Right atrium auricular region (tissue), 2 donors: ENCODE measurements at regions not wholly inside any gene's neighbourhood (a gene's known extent, or its start where the extent isn't known, plus 50 kb on each side); places are given as distances from the start of the nearest gene placed in this dataset.

Source experiments
- DNase-seq: peaks from one replicate; pipeline ENCODE4 v3.0.0-alpha.2; 2019; ENCODE audit warnings: low spot score
- H3K27ac ChIP-seq, 2 donors: fragments of 200-600 bp; sonication (generic); 1 replicate in 1 of 2; 2 replicates in 1 of 2; pipeline ENCODE4 v1.5.1; 2016 to 2019
- H3K27me3 ChIP-seq, 2 donors: fragments of 200-600 bp; sonication (generic); one replicate each; pipeline versions ENCODE4 v1.5.1 to v1.6.0; 2017 to 2019
- H3K36me3 ChIP-seq: fragments of 200-600 bp; sonication (generic); one replicate; pipeline ENCODE4 v1.5.1; 2016
- H3K4me1 ChIP-seq, 2 donors: fragments of 200-600 bp; sonication (generic); one replicate each; pipeline versions ENCODE4 v1.5.1 to v1.6.0; 2017 to 2019
- H3K4me3 ChIP-seq, 2 donors: fragments of 200-600 bp; sonication (generic); 1 replicate in 1 of 2; 2 replicates in 1 of 2; pipeline ENCODE4 v1.5.1; 2017 to 2019; ENCODE audit warnings: mild to moderate bottlenecking in 1 of 2, moderate library complexity in 1 of 2
- H3K9me3 ChIP-seq, 2 donors: fragments of 200-600 bp; sonication (generic); one replicate each; pipeline ENCODE4 v1.5.1; 2019
- TF ChIP-seq, protein P1 (sequence below), 2 donors: fragments of 200-600 bp; sonication (generic); IDR thresholded peaks; one replicate each; pipeline ENCODE4 v1.5.1; 2019; ENCODE audit warnings: antibody characterized with exemption in 2 of 2

GRCh38 chr3:117298273-117298672, 588.7 kb downstream of the TUSC7 start:
- no peaks in the 10 kb centered on the region for H3K36me3 ChIP-seq
- TF ChIP-seq, protein P1, sequence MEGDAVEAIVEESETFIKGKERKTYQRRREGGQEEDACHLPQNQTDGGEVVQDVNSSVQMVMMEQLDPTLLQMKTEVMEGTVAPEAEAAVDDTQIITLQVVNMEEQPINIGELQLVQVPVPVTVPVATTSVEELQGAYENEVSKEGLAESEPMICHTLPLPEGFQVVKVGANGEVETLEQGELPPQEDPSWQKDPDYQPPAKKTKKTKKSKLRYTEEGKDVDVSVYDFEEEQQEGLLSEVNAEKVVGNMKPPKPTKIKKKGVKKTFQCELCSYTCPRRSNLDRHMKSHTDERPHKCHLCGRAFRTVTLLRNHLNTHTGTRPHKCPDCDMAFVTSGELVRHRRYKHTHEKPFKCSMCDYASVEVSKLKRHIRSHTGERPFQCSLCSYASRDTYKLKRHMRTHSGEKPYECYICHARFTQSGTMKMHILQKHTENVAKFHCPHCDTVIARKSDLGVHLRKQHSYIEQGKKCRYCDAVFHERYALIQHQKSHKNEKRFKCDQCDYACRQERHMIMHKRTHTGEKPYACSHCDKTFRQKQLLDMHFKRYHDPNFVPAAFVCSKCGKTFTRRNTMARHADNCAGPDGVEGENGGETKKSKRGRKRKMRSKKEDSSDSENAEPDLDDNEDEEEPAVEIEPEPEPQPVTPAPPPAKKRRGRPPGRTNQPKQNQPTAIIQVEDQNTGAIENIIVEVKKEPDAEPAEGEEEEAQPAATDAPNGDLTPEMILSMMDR (IDR thresholded peaks at IDR 0.05): no peak
- no peaks in the 10 kb centered on the region for H3K27me3 ChIP-seq
- no peak overlapping the region for H3K4me3 ChIP-seq
- H3K4me1 ChIP-seq: no peaks in the 10 kb centered on the region
- H3K9me3 ChIP-seq: no peaks in the 10 kb centered on the region
- no peak for DNase-seq
- H3K27ac ChIP-seq: no peak overlapping the region

DNA sequence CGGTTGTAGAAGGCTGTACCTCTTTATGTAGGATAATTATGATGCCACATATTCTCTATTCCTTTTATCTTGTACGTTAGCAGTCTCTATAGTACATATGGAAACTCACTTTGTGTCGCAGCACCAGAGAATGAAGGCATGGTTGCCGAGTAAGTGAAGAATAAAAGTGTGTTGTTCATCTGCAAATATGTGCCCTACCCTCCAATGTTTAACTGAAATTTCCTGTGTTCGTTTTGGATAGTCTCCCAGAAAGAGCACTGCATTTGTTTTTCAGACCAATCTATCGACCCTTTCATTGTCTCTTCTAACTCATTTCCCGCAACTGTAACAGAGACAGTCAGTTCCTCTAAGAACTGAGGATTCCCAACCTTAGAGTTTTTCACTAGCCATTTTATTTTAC, 592.8 kb downstream of the TUSC7 start:
- DNase-seq: no peak
- Histone ChIP-seq H3K4me3 (no peak overlapping the region), H3K4me1 (no peaks in the 10 kb centered on the region), H3K36me3 (no peaks in the 10 kb centered on the region), H3K27me3 (no peaks in the 10 kb centered on the region), H3K9me3 (no peaks in the 10 kb centered on the region), H3K27ac (no peak overlapping the region)
- TF ChIP-seq, protein P1 (IDR thresholded peaks at IDR 0.05): no peak

GRCh38 chr3:117303443-117303842, 593.9 kb downstream of the TUSC7 start:
- no peaks in the 10 kb centered on the region for H3K36me3 ChIP-seq
- no peaks in the 10 kb centered on the region for H3K4me1 ChIP-seq
- no peak overlapping the region for H3K27ac ChIP-seq
- no peaks in the 10 kb centered on the region for H3K27me3 ChIP-seq
- no peak for DNase-seq
- TF ChIP-seq, protein P1 (IDR thresholded peaks at IDR 0.05): no peak
- no peak overlapping the region for H3K4me3 ChIP-seq
- no peaks in the 10 kb centered on the region for H3K9me3 ChIP-seq

- H3K27me3 ChIP-seq: no peaks in the 10 kb centered on the region
- TF ChIP-seq, protein P1 (IDR thresholded peaks at IDR 0.05): no peak
- H3K4me1 ChIP-seq: no peaks in the 10 kb centered on the region
- H3K36me3 ChIP-seq: no peaks in the 10 kb centered on the region
- DNase-seq: no peak
- no peak overlapping the region for H3K4me3 ChIP-seq
- H3K27ac ChIP-seq: no peak overlapping the region
- H3K9me3 ChIP-seq: no peaks in the 10 kb centered on the region
Observed at GRCh38 chr3:117304681-117305080, 595.1 kb downstream of the TUSC7 start.

DNA sequence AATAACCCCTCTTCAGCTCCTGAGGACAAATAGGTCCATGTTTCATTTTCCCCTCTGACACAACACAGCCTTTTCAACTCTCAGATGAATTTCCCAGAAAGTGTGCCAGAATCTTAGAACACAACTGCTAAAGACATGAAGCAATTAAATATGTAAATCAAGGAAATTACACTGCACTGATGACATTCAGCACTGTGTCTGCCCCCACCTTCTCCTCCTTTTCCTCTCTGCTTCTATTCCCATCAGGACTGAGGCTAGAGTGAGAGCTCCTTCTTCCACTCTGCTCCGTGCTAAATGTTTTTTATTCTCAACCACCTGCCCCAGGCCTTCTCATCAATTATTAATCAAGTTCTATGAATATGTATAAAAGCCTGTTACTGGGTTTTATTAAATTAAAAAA, 596.1 kb downstream of the TUSC7 start:
- Histone ChIP-seq H3K4me1 (no peaks in the 10 kb centered on the region), H3K27ac (no peak overlapping the region), H3K36me3 (no peaks in the 10 kb centered on the region), H3K4me3 (no peak overlapping the region), H3K9me3 (no peaks in the 10 kb centered on the region), H3K27me3 (no peaks in the 10 kb centered on the region)
- DNase-seq: no peak
- TF ChIP-seq, protein P1 (IDR thresholded peaks at IDR 0.05): no peak

DNA sequence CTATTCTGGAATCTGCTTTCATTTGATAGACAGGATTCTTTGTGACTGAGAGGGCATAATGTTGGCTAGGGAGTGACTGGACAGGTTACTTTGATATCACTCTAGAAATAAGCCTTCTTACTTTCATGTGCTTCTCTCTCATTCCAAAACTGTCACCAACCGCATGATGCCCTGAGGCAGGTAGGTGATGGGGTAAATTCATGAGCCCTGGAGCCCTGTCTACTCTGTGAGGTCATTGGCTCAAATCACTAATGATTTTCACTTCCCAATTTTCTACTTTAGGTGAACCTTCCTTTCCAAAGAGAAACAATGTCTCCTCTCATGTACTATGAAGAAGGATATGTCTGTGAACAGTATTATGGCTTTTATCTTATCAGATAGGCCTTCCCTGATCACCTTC, 596.7 kb downstream of the TUSC7 start:
- no peak for DNase-seq
- TF ChIP-seq, protein P1 (IDR thresholded peaks at IDR 0.05): no peak
- Histone ChIP-seq H3K4me1 (no peaks in the 10 kb centered on the region), H3K9me3 (no peaks in the 10 kb centered on the region), H3K36me3 (no peaks in the 10 kb centered on the region), H3K4me3 (no peak overlapping the region), H3K27ac (no peak overlapping the region), H3K27me3 (no peaks in the 10 kb centered on the region)
